Activated CD4-positive, alpha-beta T cell treated with anti-CD3 and anti-CD28 coated beads for 36 hours (primary cell): ENCODE measurements at regions not wholly inside any gene's neighbourhood (a gene's known extent, or its start where the extent isn't known, plus 50 kb on each side); places are given as distances from the start of the nearest gene placed in this dataset.

Experiments used
- ATAC-seq: fragments of 200-7000 bp; cut with Tn5 transposase; one replicate; pipeline ENCODE4 v1.10.0; 2021; ENCODE audit warnings: mild to moderate bottlenecking, moderate library complexity
- CTCF ChIA-PET: fragments of 350-600 bp; sonication (Branson Sonifier 250); formaldehyde crosslinking; loops from one replicate; lab custom pipeline; 2021; ENCODE audit warnings: antibody characterized with exemption; lab: Charles Lee
- POLR2A ChIA-PET: fragments of 350-600 bp; sonication (Branson Sonifier 250); formaldehyde crosslinking; loops from one replicate; lab custom pipeline; 2021; ENCODE audit warnings: antibody characterized with exemption, inconsistent platforms; lab: Charles Lee
- DNase-seq: peaks from one replicate; pipeline ENCODE4 v3.0.0-alpha.2; 2020
- H3K27ac Mint-ChIP-seq: one replicate; pipeline ENCODE4 v1.8.0; 2021; ENCODE audit warnings: mixed read lengths
- H3K27me3 Mint-ChIP-seq: one replicate; pipeline ENCODE4 v1.8.0; 2021; ENCODE audit warnings: mixed read lengths
- H3K36me3 Mint-ChIP-seq: one replicate; pipeline ENCODE4 v1.8.0; 2021; ENCODE audit warnings: low read depth, mixed read lengths
- H3K4me1 Mint-ChIP-seq: one replicate; pipeline ENCODE4 v1.8.0; 2021; ENCODE audit warnings: mixed read lengths
- H3K4me3 Mint-ChIP-seq: one replicate; pipeline ENCODE4 v1.8.0; 2021; ENCODE audit warnings: mild to moderate bottlenecking, moderate library complexity, mixed read lengths
- H3K9me3 Mint-ChIP-seq: one replicate; pipeline ENCODE4 v1.8.0; 2021; ENCODE audit warnings: low read depth, mixed read lengths
- intact Hi-C, 2 experiments: fragments of 100-400 bp; cut with DNase I in 1 of 2; cut with micrococcal nuclease in 1 of 2; formaldehyde crosslinking; loops; one replicate each; pipeline versions ENCODE4 v1.14.2 to v1.15.1; 2022 to 2024; cut with DNase I, micrococcal nuclease

GRCh38 chr6:16851758-16852157 is 90.5 kb upstream of the ATXN1 start:
- H3K4me3 Mint-ChIP-seq = no peak overlapping the region
- H3K36me3 Mint-ChIP-seq = no peaks in the 10 kb centered on the region
- no peaks in the 10 kb centered on the region for H3K9me3 Mint-ChIP-seq
- H3K4me1 Mint-ChIP-seq = peaks cover 17% of the 10 kb centered on the region
- POLR2A ChIA-PET = no interaction called here
- no peak overlapping the region for H3K27ac Mint-ChIP-seq
- CTCF ChIA-PET = interaction anchor here (0.6 to 1.4 kb wide), 5 partner anchors 13 to 338 kb away, joined by 3 read pairs; no protein-coding TSS in a partner anchor
- DNase-seq (no peak), ATAC-seq (peak; percentile 61)
- intact Hi-C loops = no loop called here
- H3K27me3 Mint-ChIP-seq = peaks cover 28% of the 10 kb centered on the region

- intact Hi-C loops = no loop called here
- Mint-ChIP-seq H3K27ac (no peak overlapping the region), H3K4me3 (no peak overlapping the region)
These were observed 89.8 kb upstream of the ATXN1 start for GRCh38 chr6:16851044-16851540.

GRCh38 chr6:16850681-16851026 is 89.4 kb upstream of the ATXN1 start:
- H3K27me3 Mint-ChIP-seq = peaks cover 26% of the 10 kb centered on the region
- no peaks in the 10 kb centered on the region for H3K9me3 Mint-ChIP-seq
- H3K36me3 Mint-ChIP-seq = no peaks in the 10 kb centered on the region
- no peak for ATAC-seq
- H3K4me1 Mint-ChIP-seq = peaks cover 17% of the 10 kb centered on the region
- intact Hi-C loops = no loop called here
- no peak overlapping the region for H3K4me3 Mint-ChIP-seq
- ChIA-PET POLR2A (no interaction called here), CTCF (interaction anchor here (0.6 kb wide), 1 partner anchor 303 kb away, joined by 3 read pairs; no protein-coding TSS in a partner anchor)
- H3K27ac Mint-ChIP-seq = no peak overlapping the region
- no peak for DNase-seq

More at GRCh38 chr6:16851044-16851540, 89.8 kb upstream of the ATXN1 start:
- Mint-ChIP-seq H3K36me3 (no peaks in the 10 kb centered on the region), H3K4me1 (peaks cover 17% of the 10 kb centered on the region), H3K9me3 (no peaks in the 10 kb centered on the region), H3K27me3 (peaks cover 28% of the 10 kb centered on the region)
- CTCF ChIA-PET = interaction anchor here (0.6 kb wide), 1 partner anchor 18 kb away, joined by 3 read pairs; no protein-coding TSS in a partner anchor
- POLR2A ChIA-PET = no interaction called here
- DNase-seq (no peak), ATAC-seq (no peak)

- H3K9me3 Mint-ChIP-seq = no peaks in the 10 kb centered on the region
- DNase-seq (no peak), ATAC-seq (no peak)
- H3K36me3 Mint-ChIP-seq = no peaks in the 10 kb centered on the region
- H3K4me1 Mint-ChIP-seq = peaks cover 17% of the 10 kb centered on the region
- no peak overlapping the region for H3K27ac Mint-ChIP-seq
- POLR2A ChIA-PET = no interaction called here
- no peak overlapping the region for H3K4me3 Mint-ChIP-seq
- H3K27me3 Mint-ChIP-seq = peaks cover 23% of the 10 kb centered on the region
- intact Hi-C loops = no loop called here
- CTCF ChIA-PET = interaction anchor here (0.6 kb wide), 1 partner anchor 304 kb away, joined by 3 read pairs; no protein-coding TSS in a partner anchor
These were observed 88.9 kb upstream of the ATXN1 start for GRCh38 chr6:16849988-16850680.

GRCh38 chr6:16849280-16849987 is 88.2 kb upstream of the ATXN1 start:
- ATAC-seq (no peak), DNase-seq (no peak)
- Mint-ChIP-seq H3K9me3 (no peaks in the 10 kb centered on the region), H3K4me1 (peaks cover 17% of the 10 kb centered on the region), H3K36me3 (no peaks in the 10 kb centered on the region), H3K27me3 (peaks cover 22% of the 10 kb centered on the region), H3K27ac (no peak overlapping the region), H3K4me3 (no peak overlapping the region)
- intact Hi-C loops = no loop called here
- CTCF ChIA-PET = no interaction called here
- POLR2A ChIA-PET = no interaction called here

- ChIA-PET POLR2A (no interaction called here), CTCF (interaction anchor here (1.0 to 1.7 kb wide), 2 partner anchors 13 to 246 kb away, joined by 3 to 4 read pairs; no protein-coding TSS in a partner anchor)
- Mint-ChIP-seq H3K27ac (no peak overlapping the region), H3K4me3 (no peak overlapping the region), H3K4me1 (peaks cover 11% of the 10 kb centered on the region), H3K27me3 (peaks cover 14% of the 10 kb centered on the region), H3K36me3 (no peaks in the 10 kb centered on the region), H3K9me3 (no peaks in the 10 kb centered on the region)
- ATAC-seq (no peak), DNase-seq (no peak)
- intact Hi-C loops = no loop called here
These were observed 85.1 kb upstream of the ATXN1 start for GRCh38 chr6:16846399-16846778.

GRCh38 chr6:16844183-16844582 is 82.9 kb upstream of the ATXN1 start:
- Mint-ChIP-seq H3K27me3 (peaks cover 9% of the 10 kb centered on the region), H3K4me1 (peaks cover 8% of the 10 kb centered on the region), H3K9me3 (no peaks in the 10 kb centered on the region), H3K4me3 (no peak overlapping the region), H3K27ac (no peak overlapping the region), H3K36me3 (no peaks in the 10 kb centered on the region)
- ChIA-PET POLR2A (no interaction called here), CTCF (no interaction called here)
- intact Hi-C loops = no loop called here
- no peak for DNase-seq
- no peak for ATAC-seq

- intact Hi-C loops = no loop called here
- ChIA-PET CTCF (no interaction called here), POLR2A (no interaction called here)
- Mint-ChIP-seq H3K4me1 (peaks cover 15% of the 10 kb centered on the region), H3K27me3 (peaks cover 6% of the 10 kb centered on the region), H3K4me3 (no peak overlapping the region), H3K36me3 (no peaks in the 10 kb centered on the region), H3K9me3 (no peaks in the 10 kb centered on the region), H3K27ac (no peak overlapping the region)
- DNase-seq (no peak), ATAC-seq (no peak)
These were observed 81.4 kb upstream of the ATXN1 start for GRCh38 chr6:16842676-16843075.

- DNase-seq (no peak), ATAC-seq (no peak)
- no peak overlapping the region for H3K27ac Mint-ChIP-seq
- no peaks in the 10 kb centered on the region for H3K9me3 Mint-ChIP-seq
- intact Hi-C loops = no loop called here
- no peak overlapping the region for H3K4me3 Mint-ChIP-seq
- ChIA-PET CTCF (no interaction called here), POLR2A (no interaction called here)
- H3K36me3 Mint-ChIP-seq = no peaks in the 10 kb centered on the region
- peaks cover 29% of the 10 kb centered on the region for H3K4me1 Mint-ChIP-seq
- peaks cover 4% of the 10 kb centered on the region for H3K27me3 Mint-ChIP-seq
These were observed 80.0 kb upstream of the ATXN1 start for GRCh38 chr6:16841241-16841640.

GRCh38 chr6:16840725-16841124 is 79.5 kb upstream of the ATXN1 start:
- DNase-seq = no peak
- no peak overlapping the region for H3K27ac Mint-ChIP-seq
- POLR2A ChIA-PET = no interaction called here
- ATAC-seq = no peak
- CTCF ChIA-PET = no interaction called here
- H3K27me3 Mint-ChIP-seq = peaks cover 4% of the 10 kb centered on the region
- intact Hi-C loops = no loop called here
- no peaks in the 10 kb centered on the region for H3K9me3 Mint-ChIP-seq
- peaks cover 34% of the 10 kb centered on the region for H3K4me1 Mint-ChIP-seq
- no peaks in the 10 kb centered on the region for H3K36me3 Mint-ChIP-seq
- H3K4me3 Mint-ChIP-seq = no peak overlapping the region

GRCh38 chr6:16840291-16840690 is 79.0 kb upstream of the ATXN1 start:
- intact Hi-C loops = no loop called here
- H3K27ac Mint-ChIP-seq = no peak overlapping the region
- no peak overlapping the region for H3K4me3 Mint-ChIP-seq
- H3K9me3 Mint-ChIP-seq = no peaks in the 10 kb centered on the region
- no peaks in the 10 kb centered on the region for H3K36me3 Mint-ChIP-seq
- peak; percentile 40 for ATAC-seq
- peaks cover 36% of the 10 kb centered on the region for H3K4me1 Mint-ChIP-seq
- POLR2A ChIA-PET = no interaction called here
- no peak for DNase-seq
- H3K27me3 Mint-ChIP-seq = peaks cover 4% of the 10 kb centered on the region
- CTCF ChIA-PET = interaction anchor here (0.8 kb wide), 1 partner anchor 58 kb away, joined by 3 read pairs; no protein-coding TSS in a partner anchor
